ENCODE measurements at regions not wholly inside any gene's neighbourhood (a gene's known extent, or its start where the extent isn't known, plus 50 kb on each side); places are given as distances from the start of the nearest gene placed in this dataset.
"Not testable (repeated sequence)": the region's sequence is repeated elsewhere in the genome, so short reads cannot be mapped to it uniquely, and the experiment has no call there.

DNA sequence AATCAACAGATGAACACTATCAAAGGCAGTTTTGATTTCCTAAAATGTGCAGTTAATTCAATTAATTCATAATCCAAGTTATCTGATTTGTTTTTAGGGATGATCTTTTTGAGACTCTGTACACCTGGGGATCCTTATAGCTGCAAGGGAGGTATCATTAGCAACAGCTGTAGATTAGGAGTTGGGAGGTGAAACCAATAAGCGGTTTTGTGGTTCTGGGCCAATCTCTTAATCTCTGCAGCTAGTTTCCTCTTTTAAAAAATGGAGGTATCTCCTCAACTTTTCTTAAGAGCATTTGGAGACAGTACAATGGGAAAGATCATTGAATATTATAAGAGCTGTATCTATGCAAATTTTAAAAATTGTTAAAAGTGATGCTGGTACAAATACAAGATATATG, 126.0 kb downstream of the MC4R start:
- DNase-seq (ENCODE audit: extremely low spot score): no peak
- CTCF ChIA-PET: interaction anchor here (1.0 to 1.2 kb wide), 2 partner anchors 11 to 31 kb away, joined by 3 read pairs; no protein-coding TSS in a partner anchor
- TF ChIP-seq, protein P1, sequence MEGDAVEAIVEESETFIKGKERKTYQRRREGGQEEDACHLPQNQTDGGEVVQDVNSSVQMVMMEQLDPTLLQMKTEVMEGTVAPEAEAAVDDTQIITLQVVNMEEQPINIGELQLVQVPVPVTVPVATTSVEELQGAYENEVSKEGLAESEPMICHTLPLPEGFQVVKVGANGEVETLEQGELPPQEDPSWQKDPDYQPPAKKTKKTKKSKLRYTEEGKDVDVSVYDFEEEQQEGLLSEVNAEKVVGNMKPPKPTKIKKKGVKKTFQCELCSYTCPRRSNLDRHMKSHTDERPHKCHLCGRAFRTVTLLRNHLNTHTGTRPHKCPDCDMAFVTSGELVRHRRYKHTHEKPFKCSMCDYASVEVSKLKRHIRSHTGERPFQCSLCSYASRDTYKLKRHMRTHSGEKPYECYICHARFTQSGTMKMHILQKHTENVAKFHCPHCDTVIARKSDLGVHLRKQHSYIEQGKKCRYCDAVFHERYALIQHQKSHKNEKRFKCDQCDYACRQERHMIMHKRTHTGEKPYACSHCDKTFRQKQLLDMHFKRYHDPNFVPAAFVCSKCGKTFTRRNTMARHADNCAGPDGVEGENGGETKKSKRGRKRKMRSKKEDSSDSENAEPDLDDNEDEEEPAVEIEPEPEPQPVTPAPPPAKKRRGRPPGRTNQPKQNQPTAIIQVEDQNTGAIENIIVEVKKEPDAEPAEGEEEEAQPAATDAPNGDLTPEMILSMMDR (IDR thresholded peaks at IDR 0.05; ENCODE audit: control extremely low read depth, extremely low read depth, low read depth, missing control alignments): no peak
- POLR2A ChIA-PET: no interaction called here

DNA sequence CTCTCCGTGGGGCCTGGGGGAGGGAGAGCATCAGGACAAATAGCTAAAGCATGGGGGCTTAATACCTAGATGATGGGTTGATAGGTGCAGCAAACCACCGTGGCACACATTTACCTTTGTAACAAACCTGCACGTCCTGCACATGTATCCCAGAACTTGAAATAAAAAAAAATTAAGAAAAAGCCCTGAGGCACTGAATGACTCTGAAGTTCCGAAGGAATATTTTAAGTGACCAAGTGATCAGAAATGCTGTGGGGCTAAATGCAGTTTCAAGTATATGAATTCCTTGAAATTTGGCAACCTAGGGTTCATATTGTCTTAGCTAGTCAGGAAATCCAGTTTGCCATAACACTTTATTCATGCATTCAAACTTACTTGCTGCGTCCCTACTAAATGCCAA, 127.5 kb downstream of the MC4R start:
- CTCF ChIA-PET: no interaction called here

DNA sequence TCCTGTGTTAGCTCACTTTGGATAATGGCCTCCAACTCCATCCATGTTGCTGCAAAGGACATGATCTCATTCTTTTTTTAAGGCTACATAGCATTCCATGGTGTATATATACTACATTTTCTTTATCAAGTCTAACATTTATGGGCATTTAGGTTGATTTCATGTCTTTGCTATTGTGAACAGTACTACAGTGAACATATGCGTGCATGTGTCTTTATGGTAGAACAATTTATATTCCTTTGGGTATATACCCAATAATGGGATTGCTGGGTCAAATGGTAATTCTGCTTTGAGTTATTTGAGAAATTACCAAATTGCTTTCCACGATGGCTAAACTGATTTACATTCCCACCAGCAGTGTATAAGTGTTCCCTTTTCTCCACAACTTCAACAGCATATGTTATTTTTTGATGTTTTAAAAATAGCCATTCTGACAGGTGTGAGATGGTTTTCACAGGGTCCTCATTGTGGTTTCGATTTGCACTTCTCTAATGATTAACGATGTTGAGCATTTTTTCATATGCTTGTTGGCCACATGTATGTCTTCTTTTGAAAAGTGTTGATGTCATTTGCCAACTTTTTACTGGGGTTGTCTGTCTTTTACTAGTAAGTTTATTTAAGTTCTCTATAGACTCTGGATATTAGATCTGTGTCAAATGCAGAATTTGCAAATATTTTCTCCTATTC, 133.4 kb downstream of the MC4R start:
- CTCF ChIA-PET, POLR2A ChIA-PET: not testable (repeated sequence)

More for the DNA sequence above, 127.5 kb downstream of the MC4R start:
- POLR2A ChIA-PET: no interaction called here
- TF ChIP-seq, protein P1 (IDR thresholded peaks at IDR 0.05; ENCODE audit: control extremely low read depth, extremely low read depth, low read depth, missing control alignments): no peak
- no peak for DNase-seq (ENCODE audit: extremely low spot score)

DNA sequence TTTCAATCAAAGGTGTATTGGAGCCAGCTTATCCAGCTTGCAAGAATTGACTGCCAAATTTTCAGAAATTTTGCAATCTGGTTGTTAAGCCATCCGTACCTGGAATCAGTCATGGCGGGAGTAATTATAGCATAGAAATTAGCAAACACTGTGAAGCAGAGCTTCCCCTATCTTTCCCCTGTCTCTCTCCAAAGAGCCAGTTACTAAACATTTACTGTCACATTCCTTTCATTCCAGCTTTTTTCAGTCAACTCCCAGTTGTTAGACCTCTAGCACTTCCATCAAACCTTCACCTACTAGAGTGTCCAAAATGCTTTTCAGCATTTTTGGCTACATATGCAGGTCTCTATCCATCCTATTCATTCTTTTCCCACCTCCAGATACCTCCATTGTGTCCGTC, 137.4 kb downstream of the MC4R start:
- TF ChIP-seq, protein P1 (IDR thresholded peaks at IDR 0.05; ENCODE audit: control extremely low read depth, extremely low read depth, low read depth, missing control alignments): no peak
- no peak for DNase-seq (ENCODE audit: extremely low spot score)
- CTCF ChIA-PET: interaction anchor here (1.0 kb wide), 1 partner anchor 12 kb away, joined by 3 read pairs; no protein-coding TSS in a partner anchor
- POLR2A ChIA-PET: no interaction called here

More for the DNA sequence above, 133.4 kb downstream of the MC4R start:
- not testable (repeated sequence) for DNase-seq (ENCODE audit: extremely low spot score)

DNA sequence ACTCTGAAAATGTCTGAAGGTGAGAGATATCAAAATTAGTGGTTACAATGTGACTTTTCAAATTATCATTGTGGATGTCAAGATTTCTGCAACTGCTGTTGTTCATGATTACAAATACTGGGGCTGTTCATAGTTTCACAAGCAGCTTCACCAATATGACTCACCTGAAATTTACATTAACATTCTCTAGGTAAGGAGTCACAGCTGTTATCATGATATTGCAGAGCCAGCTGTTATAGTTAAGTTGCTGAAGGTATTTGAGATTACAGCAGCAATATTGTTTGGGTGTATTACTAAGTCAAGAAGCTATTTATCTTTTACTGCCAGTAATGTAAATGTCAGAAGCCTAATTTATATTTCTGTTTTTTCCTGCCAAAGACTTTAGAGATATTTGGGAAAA, 140.0 kb downstream of the MC4R start:
- TF ChIP-seq, protein P1 (IDR thresholded peaks at IDR 0.05; ENCODE audit: control extremely low read depth, extremely low read depth, low read depth, missing control alignments): no peak
- ChIA-PET CTCF (interaction anchor here (2.2 kb wide), 1 partner anchor 17 kb away, joined by 8 read pairs; no protein-coding TSS in a partner anchor), POLR2A (no interaction called here)
- no peak for DNase-seq (ENCODE audit: extremely low spot score)

DNA sequence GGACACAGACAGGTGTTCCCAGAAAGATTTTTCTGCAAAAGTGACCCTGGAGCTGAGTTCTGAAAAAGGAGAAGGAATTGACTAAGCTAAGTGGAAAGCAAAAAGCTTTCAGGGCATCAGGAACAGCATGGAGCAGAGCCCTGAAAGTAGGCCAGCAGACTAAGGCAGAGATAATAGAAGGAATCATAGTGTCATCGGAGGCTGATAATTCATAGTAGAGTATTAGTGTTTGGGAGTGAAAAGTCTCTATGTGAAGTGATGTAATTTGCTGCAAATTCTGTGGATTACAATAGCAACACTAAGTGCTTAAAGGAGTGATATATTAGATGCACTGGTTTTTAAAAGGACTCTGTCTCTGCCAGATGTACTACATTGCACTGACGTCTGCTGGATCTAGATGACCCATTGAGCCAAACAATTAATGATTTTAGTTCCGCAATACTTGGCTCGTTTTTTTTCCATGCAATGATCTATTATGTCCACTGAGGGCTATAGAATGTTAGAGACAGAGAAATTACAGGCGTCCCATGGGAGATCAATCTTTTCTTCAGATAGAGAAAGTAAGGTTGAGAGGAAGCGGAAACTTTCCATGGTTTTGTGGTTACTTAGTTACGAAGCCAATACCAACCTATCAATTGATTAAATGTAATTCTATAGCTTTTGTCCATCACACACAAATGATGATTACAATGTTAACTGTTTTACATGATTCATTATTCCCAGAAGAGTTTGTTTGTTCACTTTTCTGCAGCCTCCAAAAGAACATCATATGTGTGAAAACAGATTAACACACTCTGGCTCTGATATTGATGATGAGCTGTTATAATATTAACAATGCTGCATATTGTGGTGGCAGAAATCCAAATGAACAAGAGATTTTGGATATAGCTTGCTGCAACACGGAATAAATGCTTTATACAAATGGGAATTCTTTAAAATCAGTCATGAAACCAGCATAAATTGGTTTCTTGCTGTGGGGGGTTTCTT, 143.7 kb downstream of the MC4R start:
- no peak for DNase-seq (ENCODE audit: extremely low spot score)
- POLR2A ChIA-PET: no interaction called here
- CTCF ChIA-PET: interaction anchor here (0.9 kb wide), 1 partner anchor 21 kb away, joined by 3 read pairs; no protein-coding TSS in a partner anchor
- TF ChIP-seq, protein P1 (IDR thresholded peaks at IDR 0.05; ENCODE audit: control extremely low read depth, extremely low read depth, low read depth, missing control alignments): no peak
